ENCODE measurements at regions not wholly inside any gene's neighbourhood (a gene's known extent, or its start where the extent isn't known, plus 50 kb on each side); places are given as distances from the start of the nearest gene placed in this dataset.

DNA sequence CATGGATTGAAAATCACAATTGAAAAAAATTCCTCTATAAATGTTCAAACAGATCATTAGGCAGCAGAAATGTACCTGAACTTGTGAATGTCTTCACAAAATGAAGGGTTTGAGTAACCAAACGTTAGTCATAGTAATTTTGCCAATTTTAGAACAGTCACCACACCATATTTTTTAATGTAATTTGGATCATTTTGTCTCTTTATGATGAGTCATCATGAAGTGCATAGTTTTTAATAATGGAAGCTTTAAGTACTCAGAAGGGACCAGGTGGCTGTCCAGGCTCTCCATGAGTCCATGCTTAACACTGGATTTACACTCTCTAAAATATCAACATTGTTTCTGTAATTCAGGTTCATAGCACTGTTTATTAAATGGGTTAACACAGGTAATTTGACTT is 219.2 kb downstream of the ETV1 start:
- no peak for TF ChIP-seq POLR2A (IDR thresholded peaks at IDR 0.05)
- TF ChIP-seq, protein P1, sequence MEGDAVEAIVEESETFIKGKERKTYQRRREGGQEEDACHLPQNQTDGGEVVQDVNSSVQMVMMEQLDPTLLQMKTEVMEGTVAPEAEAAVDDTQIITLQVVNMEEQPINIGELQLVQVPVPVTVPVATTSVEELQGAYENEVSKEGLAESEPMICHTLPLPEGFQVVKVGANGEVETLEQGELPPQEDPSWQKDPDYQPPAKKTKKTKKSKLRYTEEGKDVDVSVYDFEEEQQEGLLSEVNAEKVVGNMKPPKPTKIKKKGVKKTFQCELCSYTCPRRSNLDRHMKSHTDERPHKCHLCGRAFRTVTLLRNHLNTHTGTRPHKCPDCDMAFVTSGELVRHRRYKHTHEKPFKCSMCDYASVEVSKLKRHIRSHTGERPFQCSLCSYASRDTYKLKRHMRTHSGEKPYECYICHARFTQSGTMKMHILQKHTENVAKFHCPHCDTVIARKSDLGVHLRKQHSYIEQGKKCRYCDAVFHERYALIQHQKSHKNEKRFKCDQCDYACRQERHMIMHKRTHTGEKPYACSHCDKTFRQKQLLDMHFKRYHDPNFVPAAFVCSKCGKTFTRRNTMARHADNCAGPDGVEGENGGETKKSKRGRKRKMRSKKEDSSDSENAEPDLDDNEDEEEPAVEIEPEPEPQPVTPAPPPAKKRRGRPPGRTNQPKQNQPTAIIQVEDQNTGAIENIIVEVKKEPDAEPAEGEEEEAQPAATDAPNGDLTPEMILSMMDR (IDR thresholded peaks at IDR 0.05) = no peak
- TF ChIP-seq POLR2AphosphoS5 (IDR thresholded peaks at IDR 0.05) = no peak

Measured in stomach (tissue), 4 donors.